Sigmoid colon (tissue), 6 donors: ENCODE measurements at regions not wholly inside any gene's neighbourhood (a gene's known extent, or its start where the extent isn't known, plus 50 kb on each side); places are given as distances from the start of the nearest gene placed in this dataset.
"Not testable (repeated sequence)": the region's sequence is repeated elsewhere in the genome, so short reads cannot be mapped to it uniquely, and the experiment has no call there.

Experiments used
- DNase-seq: peaks from one replicate; pipeline ENCODE4 v3.0.0-alpha.2; 2019
- H3K27ac ChIP-seq, 4 donors: fragments of 200-600 bp; sonication (generic); one replicate each; pipeline ENCODE4 v1.5.1; 2016 to 2019; ENCODE audit warnings: mild to moderate bottlenecking in 1 of 4
- H3K27me3 ChIP-seq, 3 donors: fragments of 200-600 bp; sonication (generic); one replicate each; pipeline ENCODE4 v1.5.1; 2019; ENCODE audit warnings: mild to moderate bottlenecking in 1 of 3
- H3K36me3 ChIP-seq, 4 donors: fragments of 200-600 bp; sonication (generic); one replicate each; pipeline ENCODE4 v1.5.1; 2016 to 2019
- H3K4me1 ChIP-seq, 4 donors: fragments of 200-600 bp; sonication (generic); one replicate each; pipeline ENCODE4 v1.5.1; 2017 to 2019
- H3K4me3 ChIP-seq, 4 donors: fragments of 200-600 bp; sonication (generic); one replicate each; pipeline ENCODE4 v1.5.1; 2017 to 2019; ENCODE audit warnings: mild to moderate bottlenecking in 2 of 4, moderate library complexity in 1 of 4
- H3K9me3 ChIP-seq, 4 donors: fragments of 200-600 bp in 3 of 4; sonication (generic) in 3 of 4; one replicate each; pipeline versions ENCODE4 v1.5.1 to v1.6.1; 2013 to 2019
- EP300 ChIP-seq, 4 donors: sonication (generic); formaldehyde crosslinking; IDR thresholded peaks; one replicate each; pipeline ENCODE4 v1.6.1; 2017; ENCODE audit warnings: antibody characterized with exemption in 4 of 4
- POLR2A ChIP-seq, 2 donors: fragments of 450-650 bp; IDR thresholded peaks; one replicate each; pipeline ENCODE4 v1.6.1; 2016; ENCODE audit warnings: antibody characterized with exemption in 2 of 2, mild to moderate bottlenecking in 2 of 2, moderate library complexity in 2 of 2
- POLR2AphosphoS5 ChIP-seq, 4 donors: sonication (generic); formaldehyde crosslinking; IDR thresholded peaks; one replicate each; pipeline ENCODE4 v1.6.1; 2017; ENCODE audit warnings: antibody characterized with exemption in 4 of 4
- WGBS, 2 donors: extraction: QIAGEN DNeasy Blood & Tissue Kit; methylation state at CpG; one replicate each; pipeline ENCODE4 v1.1.7; 2013; 5-methylcytosine and 5-hydroxymethylcytosine counted together
- intact Hi-C: fragments of 100-400 bp; cut with DNase I; formaldehyde crosslinking; loops from one replicate; pipeline ENCODE4 v1.15.1; 2023
- TF ChIP-seq, protein P1 (sequence below), 4 experiments: fragments of 450-650 bp in 3 of 4; fragments of 200-600 bp in 1 of 4; IDR thresholded peaks; one replicate each; pipeline ENCODE4 v1.5.1; 2016 to 2019; ENCODE audit warnings: antibody characterized with exemption in 4 of 4, mild to moderate bottlenecking in 3 of 4, moderate library complexity in 2 of 4
- donor health status: healthy with polysubstance abuse.
- donor health status: healthy.

DNA sequence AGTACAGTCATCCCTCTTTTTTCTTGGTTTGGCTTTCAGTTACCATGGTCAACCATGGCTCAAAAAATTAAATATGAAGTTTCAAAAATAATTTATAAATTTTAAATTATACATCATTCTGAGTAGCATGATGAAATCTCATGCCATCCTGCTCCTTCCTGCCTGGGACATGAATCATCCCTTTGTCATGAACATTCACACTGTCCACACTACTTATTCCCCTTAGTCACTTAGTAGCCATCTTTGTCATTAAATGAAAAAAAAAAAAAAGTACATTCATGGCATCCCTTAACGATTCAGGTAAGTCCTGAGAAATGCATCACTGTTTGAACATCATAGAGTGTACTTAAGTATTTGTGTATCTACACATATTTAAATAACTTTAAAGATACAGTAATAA, 1046.3 kb downstream of the ROBO2 start:
- Histone ChIP-seq H3K36me3 (no peaks in the 10 kb centered on the region), H3K9me3 (no peaks in the 10 kb centered on the region), H3K4me3 (no peak overlapping the region), H3K27ac (no peak overlapping the region), H3K4me1 (no peaks in the 10 kb centered on the region), H3K27me3 (no peaks in the 10 kb centered on the region)
- intact Hi-C loops = no loop called here
- TF ChIP-seq POLR2AphosphoS5 (IDR thresholded peaks at IDR 0.05) = no peak
- TF ChIP-seq POLR2A (IDR thresholded peaks at IDR 0.05) = no peak
- TF ChIP-seq, protein P1, sequence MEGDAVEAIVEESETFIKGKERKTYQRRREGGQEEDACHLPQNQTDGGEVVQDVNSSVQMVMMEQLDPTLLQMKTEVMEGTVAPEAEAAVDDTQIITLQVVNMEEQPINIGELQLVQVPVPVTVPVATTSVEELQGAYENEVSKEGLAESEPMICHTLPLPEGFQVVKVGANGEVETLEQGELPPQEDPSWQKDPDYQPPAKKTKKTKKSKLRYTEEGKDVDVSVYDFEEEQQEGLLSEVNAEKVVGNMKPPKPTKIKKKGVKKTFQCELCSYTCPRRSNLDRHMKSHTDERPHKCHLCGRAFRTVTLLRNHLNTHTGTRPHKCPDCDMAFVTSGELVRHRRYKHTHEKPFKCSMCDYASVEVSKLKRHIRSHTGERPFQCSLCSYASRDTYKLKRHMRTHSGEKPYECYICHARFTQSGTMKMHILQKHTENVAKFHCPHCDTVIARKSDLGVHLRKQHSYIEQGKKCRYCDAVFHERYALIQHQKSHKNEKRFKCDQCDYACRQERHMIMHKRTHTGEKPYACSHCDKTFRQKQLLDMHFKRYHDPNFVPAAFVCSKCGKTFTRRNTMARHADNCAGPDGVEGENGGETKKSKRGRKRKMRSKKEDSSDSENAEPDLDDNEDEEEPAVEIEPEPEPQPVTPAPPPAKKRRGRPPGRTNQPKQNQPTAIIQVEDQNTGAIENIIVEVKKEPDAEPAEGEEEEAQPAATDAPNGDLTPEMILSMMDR (IDR thresholded peaks at IDR 0.05) = no peak
- TF ChIP-seq EP300 (IDR thresholded peaks at IDR 0.05) = no peak
- DNase-seq = no peak
- WGBS, 2 donors = 82 to 96% methylated on average over 1 of the region's 1 CpG

DNA sequence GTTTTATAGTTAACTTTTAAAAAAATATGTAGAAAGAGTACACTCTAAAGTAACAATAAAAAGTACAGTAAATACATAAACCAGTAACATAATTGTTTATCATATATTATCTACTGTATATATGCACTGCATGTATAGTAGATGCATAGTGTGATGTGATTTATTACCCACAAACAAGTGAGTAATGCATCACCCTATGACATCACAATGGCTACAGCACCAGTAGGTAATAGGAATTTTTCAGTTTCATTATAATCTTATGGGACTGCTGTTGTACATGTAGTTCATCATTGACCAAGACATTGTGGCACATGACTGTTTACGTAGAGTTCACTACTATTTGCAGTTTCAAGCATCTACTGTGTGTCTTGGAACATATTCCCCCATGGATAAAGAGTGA, 1047.2 kb downstream of the ROBO2 start:
- no peak overlapping the region for H3K27ac ChIP-seq
- no peak overlapping the region for H3K4me3 ChIP-seq
- no peaks in the 10 kb centered on the region for H3K4me1 ChIP-seq
- TF ChIP-seq POLR2AphosphoS5 (IDR thresholded peaks at IDR 0.05) (no peak), POLR2A (IDR thresholded peaks at IDR 0.05) (no peak), EP300 (IDR thresholded peaks at IDR 0.05) (no peak)
- TF ChIP-seq, protein P1 (IDR thresholded peaks at IDR 0.05) = no peak
- no peak for DNase-seq
- intact Hi-C loops = no loop called here
- 82 to 89% methylated on average over 1 of the region's 1 CpG for WGBS, 2 donors
- H3K9me3 ChIP-seq = no peaks in the 10 kb centered on the region
- H3K27me3 ChIP-seq = no peaks in the 10 kb centered on the region
- H3K36me3 ChIP-seq = no peaks in the 10 kb centered on the region

DNA sequence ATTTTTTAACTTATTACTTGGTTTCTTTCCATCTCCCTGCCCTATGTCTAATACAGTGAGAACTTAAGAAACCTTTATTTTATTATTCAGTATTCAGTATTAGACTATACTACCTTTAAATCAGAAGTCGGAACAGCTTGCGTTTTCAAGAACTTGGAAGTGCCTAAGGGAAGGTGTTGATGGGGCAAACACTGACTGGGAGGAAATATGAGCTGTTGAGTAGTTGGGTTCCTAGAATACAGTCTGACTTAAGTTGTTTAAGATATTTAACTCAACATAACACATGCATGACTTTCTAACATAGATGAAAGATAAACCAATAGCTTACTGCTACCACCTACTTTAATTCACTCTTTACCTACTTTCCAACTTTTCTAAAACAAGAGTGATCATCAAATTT, 1048.1 kb downstream of the ROBO2 start:
- H3K4me3 ChIP-seq = no peak overlapping the region
- H3K27me3 ChIP-seq = no peaks in the 10 kb centered on the region
- WGBS, 2 donors = 93 to 98% methylated on average over 2 of the region's 2 CpGs
- no peak overlapping the region for H3K27ac ChIP-seq
- H3K9me3 ChIP-seq = no peaks in the 10 kb centered on the region
- DNase-seq = no peak
- TF ChIP-seq EP300 (IDR thresholded peaks at IDR 0.05) (no peak), POLR2AphosphoS5 (IDR thresholded peaks at IDR 0.05) (no peak), POLR2A (IDR thresholded peaks at IDR 0.05) (no peak)
- TF ChIP-seq, protein P1 (IDR thresholded peaks at IDR 0.05) = no peak
- intact Hi-C loops = no loop called here
- H3K4me1 ChIP-seq = no peaks in the 10 kb centered on the region
- no peaks in the 10 kb centered on the region for H3K36me3 ChIP-seq

DNA sequence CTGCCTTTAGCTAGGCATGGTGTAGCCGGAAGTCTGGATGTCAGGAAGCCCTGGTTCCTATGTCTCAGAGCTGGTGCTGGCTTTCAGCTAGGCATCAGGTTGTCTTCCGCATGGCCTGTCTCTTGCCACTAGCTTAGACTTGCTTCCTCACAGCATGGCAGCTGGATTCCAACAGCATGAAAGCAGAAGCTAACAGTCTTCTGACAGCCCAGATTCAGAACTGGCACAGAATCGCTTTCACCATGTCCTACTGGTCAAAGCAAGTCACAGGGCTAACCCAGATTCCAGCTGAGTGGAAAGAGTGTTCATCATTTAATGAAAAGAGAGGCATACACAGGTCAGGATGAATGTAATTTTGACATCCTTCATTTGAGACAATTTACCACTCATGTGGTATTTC, 1050.5 kb downstream of the ROBO2 start:
- DNase-seq = no peak
- H3K9me3 ChIP-seq = no peaks in the 10 kb centered on the region
- no peak overlapping the region for H3K4me3 ChIP-seq
- no peak for TF ChIP-seq POLR2AphosphoS5 (IDR thresholded peaks at IDR 0.05)
- no peak for TF ChIP-seq EP300 (IDR thresholded peaks at IDR 0.05)
- TF ChIP-seq POLR2A (IDR thresholded peaks at IDR 0.05) = no peak
- TF ChIP-seq, protein P1 (IDR thresholded peaks at IDR 0.05) = no peak
- intact Hi-C loops = no loop called here
- H3K36me3 ChIP-seq = no peaks in the 10 kb centered on the region
- H3K27me3 ChIP-seq = no peaks in the 10 kb centered on the region
- 94 to 95% methylated on average over 3 of the region's 3 CpGs for WGBS, 2 donors
- no peaks in the 10 kb centered on the region for H3K4me1 ChIP-seq
- no peak overlapping the region for H3K27ac ChIP-seq

DNA sequence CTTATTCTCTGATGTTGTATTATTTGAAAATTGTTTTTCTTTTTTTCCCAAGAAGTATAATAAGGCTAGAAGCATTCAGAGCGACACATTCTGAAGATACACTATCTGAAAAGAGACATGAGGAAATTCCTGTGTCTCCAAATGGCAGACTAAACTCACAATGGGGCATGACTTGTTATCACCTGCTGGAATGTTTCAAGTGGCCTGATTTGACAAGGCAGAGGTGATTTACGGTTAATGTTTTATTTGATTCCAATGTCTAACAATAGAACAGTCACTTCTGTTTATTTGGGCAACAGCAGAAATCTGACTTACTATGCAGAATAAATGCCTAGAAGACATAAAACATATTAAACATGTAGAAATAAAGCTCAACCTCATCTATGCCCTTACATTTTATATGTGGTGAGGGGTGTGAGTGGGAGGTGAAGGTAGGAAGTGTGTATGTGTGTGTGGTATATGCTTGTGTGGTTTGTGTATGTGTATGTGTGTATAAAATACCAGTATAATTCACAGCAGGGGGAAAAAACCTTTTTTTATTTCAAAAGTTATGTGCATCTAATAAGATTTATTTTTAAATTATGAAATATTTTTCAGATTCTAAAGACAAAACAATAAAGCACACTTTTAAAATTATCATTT, 1051.7 kb downstream of the ROBO2 start:
- intact Hi-C loops = no loop called here
- no peaks in the 10 kb centered on the region for H3K27me3 ChIP-seq
- no peaks in the 10 kb centered on the region for H3K4me1 ChIP-seq
- no peak overlapping the region for H3K27ac ChIP-seq
- TF ChIP-seq POLR2A (IDR thresholded peaks at IDR 0.05) (no peak), EP300 (IDR thresholded peaks at IDR 0.05) (no peak), POLR2AphosphoS5 (IDR thresholded peaks at IDR 0.05) (no peak)
- TF ChIP-seq, protein P1 (IDR thresholded peaks at IDR 0.05) = no peak
- no peaks in the 10 kb centered on the region for H3K9me3 ChIP-seq
- H3K4me3 ChIP-seq = no peak overlapping the region
- WGBS, 2 donors = 26 to 66% methylated on average over 2 of the region's 2 CpGs
- no peaks in the 10 kb centered on the region for H3K36me3 ChIP-seq
- DNase-seq = no peak

DNA sequence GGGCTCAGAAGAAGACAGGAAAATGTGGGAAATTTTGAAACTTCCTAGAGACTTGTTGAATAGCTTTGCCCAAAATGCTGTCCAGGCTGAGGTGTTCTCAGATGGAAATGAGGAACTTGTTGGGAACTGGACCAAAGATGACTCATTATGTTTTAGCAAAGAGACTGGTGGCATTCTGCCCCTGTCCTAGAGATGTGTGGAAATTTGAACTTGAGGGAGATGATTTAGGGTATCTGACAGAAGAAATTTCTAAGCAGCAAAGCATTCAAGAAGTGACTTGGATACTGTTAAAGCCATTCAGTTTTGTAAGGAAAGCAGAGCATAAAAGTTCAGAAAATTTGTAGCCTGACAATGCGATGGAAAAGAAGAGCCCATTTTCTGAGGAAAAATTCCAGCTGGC, 1052.7 kb downstream of the ROBO2 start:
- H3K27me3 ChIP-seq, intact Hi-C loops, DNase-seq: not testable (repeated sequence)

More for the DNA sequence above, 1052.7 kb downstream of the ROBO2 start:
- H3K36me3 ChIP-seq, H3K27ac ChIP-seq, H3K9me3 ChIP-seq, H3K4me3 ChIP-seq, H3K4me1 ChIP-seq: not testable (repeated sequence)
- WGBS, 2 donors = 80 to 88% methylated on average over 1 of the region's 1 CpG
